ENCODE measurements at regions not wholly inside any gene's neighbourhood (a gene's known extent, or its start where the extent isn't known, plus 50 kb on each side); places are given as distances from the start of the nearest gene placed in this dataset.

DNA sequence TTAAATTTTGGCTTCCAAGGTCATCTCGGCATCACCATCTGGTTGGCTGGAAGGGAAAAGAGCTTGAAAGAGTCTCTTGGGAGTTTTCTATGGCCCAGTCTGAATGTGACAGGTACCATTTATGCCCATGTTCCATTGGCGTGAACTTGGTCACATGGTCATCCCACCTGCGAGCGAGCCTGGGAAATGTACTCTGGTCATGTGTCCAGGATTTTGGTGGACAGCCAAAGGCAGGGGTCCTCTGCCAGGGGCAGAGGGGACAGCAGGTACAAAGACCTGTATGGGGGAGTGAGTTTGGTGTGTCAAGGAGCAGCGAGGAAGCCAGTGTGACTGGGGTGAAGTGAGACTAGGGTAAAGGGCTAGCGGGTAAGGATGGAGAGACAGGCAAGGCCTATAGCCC is 112.6 kb downstream of the CDC5L start:
- DNase-seq: no peak

GRCh38 chr6:44503471-44503870 is 116.0 kb downstream of the CDC5L start:
- no peak for DNase-seq

DNA sequence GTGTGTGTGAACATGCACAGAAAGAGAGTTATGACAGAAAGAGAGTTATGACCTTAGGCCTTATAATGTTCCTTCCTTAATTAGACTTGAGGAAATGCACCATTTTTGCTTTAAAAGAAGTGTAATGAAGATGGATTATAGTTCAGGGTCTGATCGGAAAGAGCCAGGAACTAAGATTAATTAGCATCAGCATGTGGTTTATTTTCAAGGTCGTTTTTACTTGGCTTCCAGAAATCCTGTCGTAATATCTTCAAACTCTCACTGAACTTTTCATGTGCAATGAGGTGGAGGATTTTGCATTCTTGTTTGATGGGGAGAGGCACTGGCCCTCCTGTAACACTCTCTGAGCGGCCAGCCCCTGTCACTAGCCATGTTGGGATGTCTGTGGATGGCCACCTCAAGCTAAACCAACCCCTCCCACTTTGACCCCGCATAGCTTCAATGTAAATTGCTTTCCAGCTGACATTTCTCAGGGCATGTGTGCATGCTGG is 116.8 kb downstream of the CDC5L start:
- no peak for DNase-seq

- DNase-seq: no peak
Observed at GRCh38 chr6:44505751-44506150, 118.2 kb downstream of the CDC5L start.

DNA sequence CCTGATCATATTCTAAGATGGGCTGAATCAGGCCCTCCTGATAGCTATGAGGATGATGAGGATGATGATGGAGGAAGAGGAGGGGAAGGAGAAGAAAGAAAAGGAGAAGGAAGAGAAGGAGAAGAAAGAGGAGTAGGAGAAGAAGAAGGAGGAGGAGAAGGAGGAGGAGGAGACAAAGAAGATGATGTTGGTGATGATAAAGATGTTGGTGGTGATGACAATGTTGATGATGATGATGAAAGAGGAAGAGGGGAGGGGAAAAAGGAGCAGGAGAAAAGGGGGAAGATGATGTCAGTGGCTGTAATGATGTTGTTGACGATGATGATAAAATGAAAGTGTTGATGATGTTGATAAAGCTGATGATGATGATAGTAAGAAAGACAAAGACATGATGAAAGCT is 119.5 kb downstream of the CDC5L start:
- no peak for DNase-seq

- no peak for DNase-seq
Observed at GRCh38 chr6:44508646-44509045, 121.1 kb downstream of the CDC5L start.

DNA sequence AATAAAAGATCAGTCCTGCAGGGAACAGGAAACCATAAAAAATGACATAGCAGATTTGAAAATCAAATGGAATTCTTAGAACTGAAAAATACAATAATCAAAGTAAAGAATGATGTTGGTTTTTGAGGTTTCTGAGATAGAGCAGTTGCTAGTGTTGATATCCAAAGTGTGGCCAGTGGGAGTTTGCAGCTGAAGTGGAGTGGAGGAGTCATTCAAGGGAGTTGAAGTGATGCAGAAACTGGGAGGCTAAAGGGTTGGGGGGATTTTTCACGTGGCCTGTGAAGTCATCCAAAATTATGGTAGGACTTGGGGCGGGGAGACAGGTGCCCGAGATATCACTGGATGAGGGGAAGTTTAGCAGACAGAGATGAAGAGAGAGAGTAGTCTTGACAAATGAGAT is 123.6 kb downstream of the CDC5L start:
- no peak for DNase-seq

- DNase-seq: peak; percentile 74
Observed at GRCh38 chr6:44512868-44513741, 125.6 kb downstream of the CDC5L start.

GRCh38 chr6:44514085-44514484 is 126.6 kb downstream of the CDC5L start:
- no peak for DNase-seq

GRCh38 chr6:44514576-44515193 is 127.2 kb downstream of the CDC5L start:
- DNase-seq: no peak

- no peak for DNase-seq
Observed at GRCh38 chr6:44522871-44523270, 135.4 kb downstream of the CDC5L start.

GRCh38 chr6:44524476-44525227 is 137.1 kb downstream of the CDC5L start:
- no peak for DNase-seq

GRCh38 chr6:44525761-44526351 is 138.3 kb downstream of the CDC5L start:
- no peak for DNase-seq

DNA sequence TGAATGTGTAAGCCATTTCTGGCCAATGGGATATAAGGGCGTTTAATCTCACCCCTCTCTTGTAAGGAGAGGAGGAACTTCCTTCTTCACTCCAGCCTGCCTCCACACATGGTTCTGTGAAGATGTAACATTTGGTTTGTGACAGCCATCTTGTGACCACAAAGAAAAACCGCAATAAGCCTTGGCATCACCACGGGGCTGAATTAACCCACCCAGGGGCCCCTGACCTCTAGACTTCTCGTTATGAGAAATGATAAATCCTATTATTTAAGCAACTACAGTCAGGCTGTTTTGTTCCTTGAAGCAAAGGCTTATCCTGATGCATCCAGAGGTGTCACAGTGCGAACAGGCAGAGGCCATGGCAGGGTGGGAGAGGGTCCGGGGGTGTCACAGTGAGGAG is 139.7 kb downstream of the CDC5L start:
- no peak for DNase-seq

GRCh38 chr6:44527583-44528369 is 140.3 kb downstream of the CDC5L start:
- DNase-seq: no peak

DNA sequence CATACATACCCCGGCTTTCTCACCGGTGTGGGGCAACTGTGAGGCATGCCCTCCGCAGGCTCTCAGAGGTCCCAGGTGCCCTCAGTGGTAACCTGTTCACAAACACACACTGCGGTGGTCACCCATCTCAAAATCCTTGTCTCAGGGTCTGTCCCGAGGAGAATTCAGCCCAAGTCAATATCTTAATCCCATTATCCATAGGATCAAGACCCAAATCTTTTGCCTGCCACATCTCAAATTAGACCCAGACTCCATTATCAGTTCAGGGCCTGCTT is 140.8 kb downstream of the CDC5L start:
- no peak for DNase-seq

DNA sequence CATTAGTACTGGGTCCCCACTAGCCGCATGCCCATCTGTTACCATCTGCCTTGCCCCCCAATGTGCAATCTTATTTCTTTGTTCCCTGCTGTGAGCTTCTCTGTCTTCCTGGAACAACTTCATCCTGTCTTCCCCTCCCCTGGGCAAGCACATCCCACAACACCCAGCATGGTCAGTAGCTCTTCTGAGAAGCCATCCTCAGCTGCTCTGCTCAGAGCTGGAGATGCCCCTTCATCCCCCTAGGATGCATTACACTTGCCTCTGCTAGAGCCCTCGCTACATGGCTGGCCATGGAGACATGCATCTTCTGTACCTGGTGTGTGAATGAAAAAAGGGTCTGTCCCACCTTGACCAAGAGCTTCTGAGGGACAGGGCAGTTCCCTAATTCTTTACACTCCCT is 141.2 kb downstream of the CDC5L start:
- no peak for DNase-seq

GRCh38 chr6:44529146-44529905 is 141.8 kb downstream of the CDC5L start:
- no peak for DNase-seq

GRCh38 chr6:44530209-44530909 is 142.9 kb downstream of the CDC5L start:
- no peak for DNase-seq

DNA sequence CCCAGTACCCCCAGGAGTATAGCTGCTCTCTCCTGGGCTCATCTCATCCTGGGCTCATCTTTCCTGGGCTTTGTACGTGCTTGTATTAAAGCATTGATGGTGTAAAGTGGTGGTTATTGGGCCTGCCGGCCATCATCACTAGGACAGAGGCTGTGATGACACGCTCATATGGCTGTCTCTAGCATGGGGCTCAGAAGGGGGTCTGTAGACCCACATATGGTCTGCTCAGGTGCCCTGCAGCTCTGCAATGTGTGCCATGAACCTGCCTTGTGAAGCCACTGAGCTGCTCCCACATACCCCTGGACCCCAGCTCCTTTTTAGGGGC is 143.4 kb downstream of the CDC5L start:
- DNase-seq: no peak

DNA sequence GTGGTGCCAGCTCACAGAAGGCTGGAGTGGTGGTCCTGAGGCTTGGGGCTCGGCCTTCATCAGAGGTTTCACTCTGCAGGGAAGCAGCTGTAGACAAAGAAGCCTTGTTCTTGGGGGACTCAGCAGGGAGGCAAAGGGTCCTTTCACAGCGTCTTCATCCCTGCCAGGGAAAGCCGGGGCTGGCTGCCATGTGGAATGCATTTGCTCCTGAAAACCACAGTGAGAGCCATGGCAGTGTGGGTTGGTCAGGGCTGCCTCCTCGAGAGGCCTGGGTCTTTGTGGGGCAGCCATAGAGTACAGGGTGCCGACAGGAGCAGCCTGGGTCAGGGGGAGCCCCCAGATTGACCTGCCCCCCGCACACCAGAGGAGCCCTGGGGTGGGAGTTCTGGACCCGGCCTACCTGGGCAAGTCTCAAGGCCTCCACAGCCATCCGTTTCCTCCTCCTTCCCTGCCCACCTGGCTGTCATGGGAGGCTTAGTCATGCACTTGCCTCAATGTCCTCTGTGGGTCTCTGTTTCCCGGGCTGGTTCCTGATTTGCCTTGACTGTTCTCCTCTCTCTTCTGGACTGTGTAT is 144.0 kb downstream of the CDC5L start:
- DNase-seq: no peak
